DMS153 treated with DMSO at 0.1 percent for 48 hours (cell line): ENCODE measurements at regions not wholly inside any gene's neighbourhood (a gene's known extent, or its start where the extent isn't known, plus 50 kb on each side); places are given as distances from the start of the nearest gene placed in this dataset.

Experiments
- DNase-seq: peaks from one replicate; lab custom pipeline; 2025; ENCODE audit not compliant: unreplicated experiment; lab: John Stamatoyannopoulos, UW

GRCh38 chr2:188122985-188123384 is 168.7 kb upstream of the GULP1 start:
- no peak for DNase-seq

- DNase-seq = no peak
Measured at GRCh38 chr2:188129677-188130076, 162.0 kb upstream of the GULP1 start.

- DNase-seq = no peak
Measured at GRCh38 chr2:188130317-188130716, 161.4 kb upstream of the GULP1 start.

- no peak for DNase-seq
Measured at GRCh38 chr2:188131281-188131680, 160.4 kb upstream of the GULP1 start.

- DNase-seq = no peak
Measured at GRCh38 chr2:188132385-188132784, 159.3 kb upstream of the GULP1 start.

GRCh38 chr2:188134241-188134640 is 157.4 kb upstream of the GULP1 start:
- DNase-seq = no peak

GRCh38 chr2:188138313-188138712 is 153.4 kb upstream of the GULP1 start:
- DNase-seq = no peak

- no peak for DNase-seq
Measured at GRCh38 chr2:188142088-188142487, 149.6 kb upstream of the GULP1 start.

- DNase-seq = no peak
Measured at GRCh38 chr2:188142636-188143295, 148.9 kb upstream of the GULP1 start.

GRCh38 chr2:188145885-188146284 is 145.8 kb upstream of the GULP1 start:
- DNase-seq = no peak

GRCh38 chr2:188146888-188147287 is 144.8 kb upstream of the GULP1 start:
- no peak for DNase-seq

- DNase-seq = no peak
Measured at GRCh38 chr2:188151670-188152069, 140.0 kb upstream of the GULP1 start.

GRCh38 chr2:188158337-188159100 is 133.2 kb upstream of the GULP1 start:
- DNase-seq = no peak

GRCh38 chr2:188159484-188159883 is 132.2 kb upstream of the GULP1 start:
- no peak for DNase-seq

- no peak for DNase-seq
Measured at GRCh38 chr2:188170356-188170755, 121.3 kb upstream of the GULP1 start.

GRCh38 chr2:188176620-188177019 is 115.1 kb upstream of the GULP1 start:
- no peak for DNase-seq

- no peak for DNase-seq
Measured at GRCh38 chr2:188181067-188181838, 110.4 kb upstream of the GULP1 start.

- no peak for DNase-seq
Measured at GRCh38 chr2:188181884-188182283, 109.8 kb upstream of the GULP1 start.

- no peak for DNase-seq
Measured at GRCh38 chr2:188187726-188188125, 103.9 kb upstream of the GULP1 start.

GRCh38 chr2:188189356-188189755 is 102.3 kb upstream of the GULP1 start:
- DNase-seq = no peak

GRCh38 chr2:188193230-188193629 is 98.4 kb upstream of the GULP1 start:
- DNase-seq = no peak
